Heart right ventricle (tissue), 16 donors: ENCODE measurements at regions not wholly inside any gene's neighbourhood (a gene's known extent, or its start where the extent isn't known, plus 50 kb on each side); places are given as distances from the start of the nearest gene placed in this dataset.
A peak's percentile ranks its signal among the peaks of the same experiment; 100 is the strongest.

Experiments used
- ATAC-seq, 8 donors: fragments of 200-7000 bp; cut with Tn5 transposase; one replicate each; pipeline ENCODE4 v1.9.1; 2020; ENCODE audit warnings: mild to moderate bottlenecking in 8 of 8, moderate library complexity in 8 of 8, moderate number of reproducible peaks in 1 of 8
- DNase-seq, 2 donors: peaks; one replicate each; pipeline ENCODE4 v3.0.0-alpha.2; 2020
- H3K27ac ChIP-seq, 10 donors: fragments of 200-600 bp; sonication (generic) in 2 of 10; one replicate each; pipeline versions ENCODE4 v1.5.0 to v1.8.0; 2020 to 2022; ENCODE audit warnings: mild to moderate bottlenecking in 3 of 10
- H3K27me3 ChIP-seq, 7 donors: fragments of 200-600 bp; one replicate each; pipeline ENCODE4 v1.8.0; 2021 to 2022; ENCODE audit warnings: mild to moderate bottlenecking in 2 of 7
- H3K36me3 ChIP-seq, 9 donors: fragments of 200-600 bp; sonication (generic) in 1 of 9; one replicate each; pipeline versions ENCODE4 v1.5.0 to v1.8.0; 2020 to 2022; ENCODE audit warnings: mild to moderate bottlenecking in 2 of 9
- H3K4me1 ChIP-seq, 9 donors: fragments of 200-600 bp; sonication (generic) in 1 of 9; one replicate each; pipeline versions ENCODE4 v1.5.0 to v1.8.0; 2020 to 2022; ENCODE audit warnings: mild to moderate bottlenecking in 4 of 9
- H3K4me3 ChIP-seq, 10 donors: fragments of 200-600 bp; sonication (generic) in 2 of 10; one replicate each; pipeline versions ENCODE4 v1.5.0 to v1.8.0; 2020 to 2022; ENCODE audit warnings: mild to moderate bottlenecking in 7 of 10, moderate library complexity in 2 of 10
- H3K9me3 ChIP-seq, 11 donors: fragments of 200-600 bp in 10 of 11; sonication (generic) in 2 of 11; one replicate each; pipeline versions ENCODE4 v1.5.0 to v1.8.0; 2013 to 2022; ENCODE audit warnings: mild to moderate bottlenecking in 2 of 11, control low read depth in 1 of 11, moderate library complexity in 1 of 11
- CTCF ChIP-seq, 9 donors: fragments of 200-600 bp; sonication (generic) in 2 of 9; IDR thresholded peaks; one replicate each; pipeline versions ENCODE4 v1.5.0 to v1.8.0; 2021 to 2022; ENCODE audit warnings: antibody characterized with exemption in 9 of 9, mild to moderate bottlenecking in 5 of 9, moderate library complexity in 1 of 9
- WGBS, 2 donors: extraction: QIAGEN DNeasy Blood & Tissue Kit; methylation state at CpG; one replicate each; pipeline ENCODE4 v1.1.7; 2013; ENCODE audit warnings: inconsistent platforms in 1 of 2; 5-methylcytosine and 5-hydroxymethylcytosine counted together
- intact Hi-C, 10 donors: fragments of 100-400 bp; cut with DNase I; formaldehyde crosslinking; loops; one replicate each; pipeline versions ENCODE4 v1.11.1 to v1.14.2; 2022
- donor health status: Arrhythmogenic right ventricular cardiomyopathy.
- donor health status: ischemic (EF 13 %, LVEDD 7.1; RV severe dilation, severe dysfunction).
- donor health status: healthy with polysubstance abuse.
- donor health status: DM: no; HTN: yes; CAD: no.
- donor health status: DM: no; HTN: no; CAD: no.
- donor health status: ischemic (EF 25% LVEDD 6.9; RV normal size, moderate dysfunction).
- donor health status: ischemic (EF 25% LVEDD 5.7; RV mildly dilated, moderate dysfunction).
- donor health status: healthy.
- donor health status: DM: yes; HTN: yes; CAD: no.
- donor health status: Ischemic cardiomyopathy.
- donor health status: ischemic (EF 35%, LVEDD 5.7; RV mildly dilated, moderate dysfunction).
- donor health status: nonischemic (EF 11% LVEDD 7.7; RV severe dilation, severe dysfunction).
- donor health status: DM: yes; HTN: yes; CAD: no.
- donor health status: PGD.
- donor health status: ischemic (EF 29% LVEDD 5.4; RV normal size, mild dysfunction).
- donor health status: nonischemic (EF 23%, LVEDD 6.1; RV moderate dilation, normal function).

- Histone ChIP-seq H3K27ac (no peak overlapping the region), H3K36me3 (no peaks in the 10 kb centered on the region), H3K27me3 (no peaks in the 10 kb centered on the region), H3K9me3 (peaks cover 0 to 38% (median 12%) of the 10 kb centered on the region in 11 donors), H3K4me3 (no peak overlapping the region), H3K4me1 (peaks cover 0 to 6% (median 0%) of the 10 kb centered on the region in 9 donors)
- ATAC-seq (no peak), DNase-seq (no peak)
- no peak for TF ChIP-seq CTCF (IDR thresholded peaks at IDR 0.05)
- 94 to 100% methylated on average over 1 of the region's 1 CpG for WGBS, 2 donors
- intact Hi-C loops = no loop called here
These were observed 141.3 kb upstream of the ZNF438 start for GRCh38 chr10:31172925-31173324.

GRCh38 chr10:31173752-31174151 is 142.1 kb upstream of the ZNF438 start:
- Histone ChIP-seq H3K4me1 (peaks cover 0 to 6% (median 0%) of the 10 kb centered on the region in 9 donors), H3K27me3 (no peaks in the 10 kb centered on the region), H3K36me3 (no peaks in the 10 kb centered on the region), H3K27ac (no peak overlapping the region), H3K4me3 (no peak overlapping the region), H3K9me3 (peaks cover 0 to 38% (median 12%) of the 10 kb centered on the region in 11 donors)
- ATAC-seq = no peak
- no peak for TF ChIP-seq CTCF (IDR thresholded peaks at IDR 0.05)
- no peak for DNase-seq
- WGBS, 2 donors = 93% methylated on average over 5 of the region's 5 CpGs
- intact Hi-C loops = no loop called here

- WGBS, 2 donors = 54 to 67% methylated on average over 5 of the region's 5 CpGs
- peaks cover 0 to 22% (median 10%) of the 10 kb centered on the region in 11 donors for H3K9me3 ChIP-seq
- no peaks in the 10 kb centered on the region for H3K27me3 ChIP-seq
- intact Hi-C loops = no loop called here
- no peak for ATAC-seq
- no peaks in the 10 kb centered on the region for H3K36me3 ChIP-seq
- DNase-seq = no peak
- no peak overlapping the region for H3K4me3 ChIP-seq
- H3K4me1 ChIP-seq = no peaks in the 10 kb centered on the region
- no peak overlapping the region for H3K27ac ChIP-seq
- no peak for TF ChIP-seq CTCF (IDR thresholded peaks at IDR 0.05)
These were observed 139.8 kb upstream of the ZEB1 start for GRCh38 chr10:31179091-31179680.

- H3K27ac ChIP-seq = peak overlapping the region in 6 of 10 donors; percentile 16 to 72 (median 52)
- H3K27me3 ChIP-seq = no peaks in the 10 kb centered on the region
- peak in 4 of 9 donors; percentile 6 to 40 (median 26) for TF ChIP-seq CTCF (IDR thresholded peaks at IDR 0.05)
- ATAC-seq = peak; percentile 79 to 95 (median 86)
- H3K4me1 ChIP-seq = peaks cover 0 to 16% (median 8%) of the 10 kb centered on the region in 9 donors
- H3K4me3 ChIP-seq = peak overlapping the region in 1 of 10 donors; percentile 12
- H3K9me3 ChIP-seq = peaks cover 0 to 4% (median 0%) of the 10 kb centered on the region in 11 donors
- DNase-seq = no peak
- intact Hi-C loops = no loop called here
- WGBS, 2 donors = 44 to 48% methylated on average over 7 of the region's 7 CpGs
- H3K36me3 ChIP-seq = no peaks in the 10 kb centered on the region
These were observed 132.6 kb upstream of the ZEB1 start for GRCh38 chr10:31186225-31187000.
